K562 (cell line): ENCODE measurements at regions not wholly inside any gene's neighbourhood (a gene's known extent, or its start where the extent isn't known, plus 50 kb on each side); places are given as distances from the start of the nearest gene placed in this dataset.

Experiments
- BHLHE40 ChIP-seq: IDR thresholded peaks from 2 replicates; pipeline ENCODE4 v1.6.1; 2011; ENCODE audit warnings: low read length, improper control_type of control experiment
- ZNF253 ChIP-seq: fragments of 250-450 bp; sonication (Bioruptor Pico); conservative IDR thresholded peaks from 2 replicates; pipeline ENCODE4 v1.6.1; 2021; ENCODE audit warnings: mild to moderate bottlenecking

DNA sequence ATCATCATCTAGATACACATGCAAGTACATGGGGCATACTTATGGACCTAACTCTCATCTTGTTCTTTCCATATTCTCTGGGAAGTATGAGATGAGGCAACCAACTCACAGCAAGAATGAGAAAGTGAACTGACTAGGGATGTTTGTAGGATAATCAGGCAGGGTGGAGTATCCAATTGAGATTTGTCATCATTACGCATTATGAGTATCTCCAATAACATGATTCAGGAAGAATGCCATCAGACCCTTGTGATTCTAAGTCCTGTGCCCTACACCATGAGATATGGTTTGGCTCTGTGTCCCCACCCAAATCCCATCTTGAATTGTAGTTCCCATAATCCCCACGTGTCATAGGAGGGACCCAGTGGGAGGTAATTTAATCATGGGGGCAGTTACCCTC, 154.0 kb downstream of the SLC30A10 start:
- TF ChIP-seq ZNF253 (CRISPR knock-in tag) (no peak), BHLHE40 (no peak)
